ENCODE measurements at regions not wholly inside any gene's neighbourhood (a gene's known extent, or its start where the extent isn't known, plus 50 kb on each side); places are given as distances from the start of the nearest gene placed in this dataset.
"Not testable (repeated sequence)": the region's sequence is repeated elsewhere in the genome, so short reads cannot be mapped to it uniquely, and the experiment has no call there.

DNA sequence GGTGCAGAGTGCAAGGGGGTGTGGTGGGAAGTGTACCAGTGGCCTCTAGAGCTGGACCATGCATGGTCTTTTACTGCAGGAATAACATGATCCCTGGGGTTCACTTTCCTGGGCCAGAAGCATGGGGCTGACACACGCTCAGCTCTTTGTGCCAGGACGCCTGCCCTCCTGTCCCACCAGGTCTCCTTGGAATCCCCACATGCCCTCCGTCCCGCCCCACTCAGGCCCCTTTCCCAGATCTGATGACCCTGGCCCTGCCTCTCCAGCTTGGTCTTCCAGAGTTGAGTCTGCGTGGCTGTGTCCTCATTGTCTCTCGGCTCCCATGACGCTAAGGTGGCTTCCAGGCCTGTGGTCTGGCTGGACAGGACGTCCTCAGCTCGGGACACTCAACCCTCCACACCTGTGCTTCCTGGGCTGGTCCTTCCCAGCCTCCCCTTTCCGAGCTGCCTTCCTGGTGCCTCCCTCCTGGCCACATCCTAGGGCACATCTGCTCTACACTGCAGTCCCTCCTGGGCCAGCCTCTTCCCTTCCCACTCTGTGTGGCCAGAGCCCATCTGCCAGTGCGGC is 249.5 kb upstream of the SHH start:
- DNase-seq = no peak

DNA sequence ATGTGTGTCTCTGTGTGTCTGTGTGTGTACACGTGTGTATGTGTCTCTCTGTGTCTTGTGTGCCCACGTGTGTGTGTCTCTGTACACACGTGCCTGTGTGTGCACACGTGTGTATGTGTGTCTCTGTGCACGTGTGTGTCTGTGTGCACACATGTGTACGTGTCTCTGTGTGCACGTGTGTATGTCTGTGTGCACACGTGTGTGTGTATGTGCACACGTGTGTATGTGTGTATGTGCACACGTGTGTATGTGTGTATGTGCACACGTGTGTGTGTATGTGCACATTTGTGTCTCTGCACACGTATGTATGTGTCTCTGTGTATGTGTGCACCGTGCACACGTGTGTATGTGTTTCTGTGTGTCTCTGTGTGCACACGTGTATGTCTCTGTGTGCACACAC is 248.7 kb upstream of the SHH start:
- no peak for DNase-seq

DNA sequence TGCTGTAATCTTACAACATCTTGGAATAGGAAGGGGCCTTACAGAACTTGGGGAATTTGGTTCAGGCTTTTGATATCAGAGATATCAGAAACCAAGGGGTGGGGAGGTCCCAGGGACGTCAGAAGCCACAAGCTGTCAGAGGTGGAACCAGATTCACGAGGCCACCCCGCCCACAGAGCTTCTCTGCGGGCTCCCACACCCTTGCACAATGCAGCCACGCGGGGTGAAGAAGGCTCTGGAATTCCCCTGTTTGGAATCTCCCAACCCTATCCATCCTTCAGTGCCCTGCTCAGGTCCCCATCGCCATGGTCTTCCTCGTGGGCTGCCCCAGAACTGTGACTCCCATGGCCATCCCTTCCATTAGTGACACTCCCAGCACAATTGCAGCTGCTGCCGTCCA is 247.1 kb upstream of the SHH start:
- no peak for DNase-seq

DNA sequence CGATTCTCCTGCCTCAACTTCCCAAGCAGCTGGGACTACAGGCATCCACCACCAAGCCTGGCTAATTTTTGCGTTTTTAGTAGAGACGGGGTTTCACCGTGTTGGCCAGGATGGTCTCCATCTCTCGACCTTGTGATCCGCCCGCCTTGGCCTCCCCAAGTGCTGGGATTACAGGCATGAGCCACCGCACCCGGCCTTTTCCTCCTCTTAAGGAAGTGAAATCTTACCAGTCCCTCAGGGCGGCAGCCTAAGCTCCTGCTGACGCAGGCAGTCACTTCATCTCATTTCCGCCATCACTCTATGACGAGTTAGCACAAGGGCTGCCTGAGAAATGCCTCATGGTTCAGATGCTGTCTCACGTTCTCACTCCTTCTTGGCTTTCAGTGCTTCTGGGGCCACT is 246.0 kb upstream of the SHH start:
- no peak for DNase-seq

DNA sequence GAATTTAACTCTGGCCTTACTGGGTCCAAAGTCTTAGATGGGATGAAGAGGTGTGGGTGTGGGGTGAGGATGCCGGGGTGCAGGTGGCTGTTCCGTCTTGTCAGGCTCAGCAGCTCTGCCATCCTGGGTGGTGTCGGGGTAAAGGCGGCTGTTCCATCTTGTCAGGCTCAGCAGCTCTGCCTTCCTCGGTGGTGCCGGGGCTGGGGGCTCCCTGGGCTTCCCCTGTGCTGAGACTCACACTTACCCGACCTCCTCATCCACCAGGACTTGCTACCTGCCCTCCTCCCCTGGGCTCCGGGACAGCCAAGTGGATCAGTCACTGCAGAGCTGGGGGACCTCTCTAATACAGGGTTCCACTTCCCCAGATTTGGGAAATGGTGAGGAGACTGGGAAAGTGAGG is 244.3 kb upstream of the SHH start:
- DNase-seq = no peak

DNA sequence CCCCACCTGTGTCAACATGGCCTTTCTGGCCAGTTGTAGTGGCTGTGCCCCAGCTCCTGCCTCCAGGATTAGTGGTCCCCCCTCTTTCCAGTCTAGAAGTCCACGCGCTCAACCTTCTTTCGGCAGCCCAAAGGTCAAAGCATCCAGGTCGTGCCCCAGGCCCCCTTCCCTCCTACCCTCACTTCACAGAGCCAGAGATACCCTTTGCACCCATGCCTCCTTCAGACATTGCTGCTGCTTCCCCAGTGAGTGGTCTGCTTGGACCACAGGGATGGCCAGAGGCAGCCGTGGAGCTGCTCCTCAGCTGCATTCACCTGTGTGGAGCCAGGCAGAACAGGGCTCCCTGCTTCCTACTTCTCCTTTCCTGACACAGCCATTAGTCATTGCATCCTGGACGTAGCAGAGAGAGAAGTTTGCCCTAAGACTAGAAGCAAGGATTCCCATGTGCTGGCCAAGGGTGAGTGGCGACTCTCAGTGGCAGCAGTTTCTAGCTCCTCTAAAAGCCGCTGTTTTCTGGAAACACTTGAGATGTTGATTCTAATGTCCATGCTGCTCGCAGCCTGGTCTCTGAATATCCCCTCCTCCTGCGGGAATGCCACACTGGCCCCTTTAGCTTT is 243.1 kb upstream of the SHH start:
- no peak for DNase-seq

DNA sequence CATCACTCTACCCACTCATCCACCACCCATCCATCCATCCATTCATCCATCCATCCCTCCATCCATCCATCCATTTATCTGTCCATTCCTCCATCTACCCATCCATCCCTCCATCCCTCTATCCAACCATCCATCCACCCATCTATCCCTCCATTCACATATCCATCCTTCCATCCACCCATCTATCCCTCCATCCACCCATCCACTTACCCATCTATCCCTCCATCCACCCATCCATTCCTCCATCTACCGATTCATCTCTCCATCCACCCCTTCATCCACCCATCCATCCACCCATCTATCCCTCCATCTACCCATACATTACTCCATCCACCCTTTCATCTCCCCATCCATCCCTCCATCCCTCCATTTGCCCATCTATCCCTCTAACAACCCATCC is 239.6 kb upstream of the SHH start:
- DNase-seq = no peak

DNA sequence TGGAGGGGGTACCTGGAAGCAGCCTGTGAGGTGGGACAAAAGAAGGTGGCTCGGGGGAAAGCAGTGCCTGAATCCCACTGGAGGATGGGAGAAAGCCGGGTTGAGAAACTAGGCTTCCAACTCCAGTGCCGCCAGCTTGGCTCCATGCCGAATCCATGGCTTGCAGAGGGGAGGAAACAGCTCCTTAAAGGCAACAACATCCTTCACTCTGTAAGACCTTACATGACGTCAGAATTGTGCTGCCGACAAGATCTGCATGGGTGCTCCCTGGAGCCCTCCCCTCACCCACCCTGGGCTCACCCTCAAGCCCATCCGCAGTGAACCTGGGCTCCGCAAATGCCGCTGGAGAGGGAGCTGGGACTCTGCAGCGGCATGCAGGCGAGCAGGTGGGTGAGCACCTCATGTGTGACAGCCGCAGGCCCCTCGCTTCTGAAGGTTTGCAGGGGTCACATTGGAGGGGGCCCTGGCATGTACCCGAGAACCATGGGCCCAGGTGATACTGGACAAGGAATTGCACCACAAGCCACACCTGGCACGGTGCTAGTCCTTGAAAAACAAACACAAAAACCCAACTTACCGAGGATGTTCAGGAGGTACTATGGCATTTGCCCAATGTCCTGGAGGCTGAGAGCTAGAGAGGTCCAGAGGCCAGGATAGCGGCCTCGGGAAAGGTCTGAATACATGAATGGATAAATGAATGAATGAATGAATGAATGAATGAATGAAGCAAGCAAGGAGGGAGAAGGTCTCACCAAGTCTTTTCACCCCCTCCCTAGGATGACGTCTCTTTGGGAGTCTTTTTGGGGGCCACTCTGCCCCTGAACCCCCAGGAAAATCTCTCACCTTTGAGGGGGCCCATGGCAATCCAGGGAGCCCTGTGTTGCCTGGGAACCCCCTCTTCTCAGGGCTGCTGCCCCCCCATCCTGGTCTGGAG is 238.6 kb upstream of the SHH start:
- DNase-seq = no peak

DNA sequence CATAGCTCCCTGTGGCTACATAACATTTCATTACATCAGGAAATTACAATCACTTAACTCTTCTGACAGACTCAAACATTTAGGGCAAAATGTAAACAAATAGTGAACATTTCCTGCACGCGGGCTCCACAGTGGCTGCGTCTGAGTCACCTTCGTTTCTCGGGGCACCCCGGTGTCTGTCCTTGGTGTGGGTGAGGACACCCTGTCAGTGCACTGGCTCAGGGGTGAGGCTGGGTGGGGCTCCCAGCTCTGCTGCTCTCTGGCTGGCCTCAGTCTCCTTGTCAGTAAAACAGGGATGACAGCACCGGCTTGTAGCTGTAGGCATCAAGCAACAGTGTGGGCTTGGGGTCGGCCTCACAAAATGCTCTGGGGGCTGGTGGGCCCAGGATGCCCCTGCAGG is 237.1 kb upstream of the SHH start:
- DNase-seq = no peak

DNA sequence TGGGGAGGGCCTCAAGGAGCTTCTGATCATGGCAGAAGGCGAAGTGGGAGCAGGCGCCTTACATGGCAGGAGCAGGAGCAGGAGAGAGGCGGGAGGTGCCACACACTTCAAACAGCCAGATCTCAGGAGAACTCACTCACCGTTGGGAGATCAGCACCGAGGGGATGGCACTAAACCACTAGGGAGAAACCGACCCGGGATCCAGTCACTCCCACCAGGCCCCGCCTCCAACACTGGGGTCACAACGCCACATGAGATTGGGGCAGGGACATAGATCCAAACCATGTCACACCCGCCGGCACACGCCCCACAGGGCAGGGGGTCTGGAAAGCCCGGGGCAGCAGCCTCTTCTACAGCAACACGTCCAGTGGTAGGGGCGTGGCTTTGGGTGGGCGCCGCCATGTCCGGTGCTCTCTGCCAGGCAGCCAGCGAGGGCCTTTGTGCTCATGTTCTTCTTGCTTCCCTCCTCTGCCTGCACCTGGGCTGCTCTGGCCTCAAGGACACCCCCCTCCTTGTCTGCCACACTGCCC is 233.8 kb upstream of the SHH start:
- DNase-seq = no peak

DNA sequence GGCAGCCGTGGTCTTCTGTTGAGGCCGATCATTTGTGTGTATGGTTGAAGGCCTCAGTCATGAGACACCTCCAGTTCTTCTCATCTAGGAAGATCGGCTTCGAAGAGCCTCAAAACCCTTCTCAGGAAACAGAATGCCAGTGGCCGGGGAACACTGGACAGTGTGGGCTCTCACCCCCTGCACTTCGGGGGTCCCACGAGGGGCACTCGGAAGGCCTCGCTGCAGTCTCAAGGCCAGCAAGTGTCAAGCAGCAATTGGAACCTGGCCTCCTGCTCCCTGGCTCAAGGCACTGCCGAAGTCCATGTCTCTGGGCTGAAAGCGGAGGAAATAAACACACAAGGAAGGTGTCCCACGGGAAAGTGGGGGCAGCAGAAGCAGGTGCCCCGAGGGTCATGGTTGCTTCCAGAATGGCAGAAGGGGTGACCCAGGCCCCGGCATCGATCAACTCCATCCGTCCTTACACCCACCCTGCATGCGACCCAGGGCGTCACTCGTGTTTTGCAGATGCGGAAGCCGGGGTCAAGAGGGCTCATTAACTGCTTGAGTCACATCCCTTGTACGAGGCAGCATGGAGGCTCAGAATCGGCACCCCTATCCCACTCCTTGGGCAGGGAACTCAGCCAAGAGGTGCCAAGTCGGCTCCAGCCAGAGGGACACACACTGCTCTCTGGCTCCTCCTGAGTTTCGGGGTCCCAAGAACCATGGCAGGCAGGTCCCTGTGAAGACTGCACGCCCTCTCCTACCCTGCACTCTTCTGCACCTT is 231.3 kb upstream of the SHH start:
- no peak for DNase-seq

DNA sequence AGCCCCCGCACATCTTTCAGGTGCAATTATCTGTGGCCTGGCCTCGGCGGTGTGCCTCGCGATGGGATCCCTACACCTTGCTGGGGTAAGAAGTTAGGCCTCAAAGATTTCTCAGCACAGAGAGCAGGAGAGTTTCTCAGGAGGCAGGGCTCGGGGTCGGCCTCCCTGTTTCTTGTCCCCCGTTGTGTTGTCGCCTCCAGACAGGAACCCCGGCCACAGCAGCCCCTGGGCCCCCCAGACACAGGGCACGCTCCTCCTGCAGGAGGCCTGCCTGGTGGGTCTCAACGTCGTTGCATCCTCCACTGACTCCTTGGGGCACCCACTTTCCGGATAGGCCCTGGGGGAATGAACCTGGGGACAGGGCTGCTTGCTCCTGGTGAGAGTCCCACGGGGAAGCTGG is 229.1 kb upstream of the SHH start:
- DNase-seq = no peak

DNA sequence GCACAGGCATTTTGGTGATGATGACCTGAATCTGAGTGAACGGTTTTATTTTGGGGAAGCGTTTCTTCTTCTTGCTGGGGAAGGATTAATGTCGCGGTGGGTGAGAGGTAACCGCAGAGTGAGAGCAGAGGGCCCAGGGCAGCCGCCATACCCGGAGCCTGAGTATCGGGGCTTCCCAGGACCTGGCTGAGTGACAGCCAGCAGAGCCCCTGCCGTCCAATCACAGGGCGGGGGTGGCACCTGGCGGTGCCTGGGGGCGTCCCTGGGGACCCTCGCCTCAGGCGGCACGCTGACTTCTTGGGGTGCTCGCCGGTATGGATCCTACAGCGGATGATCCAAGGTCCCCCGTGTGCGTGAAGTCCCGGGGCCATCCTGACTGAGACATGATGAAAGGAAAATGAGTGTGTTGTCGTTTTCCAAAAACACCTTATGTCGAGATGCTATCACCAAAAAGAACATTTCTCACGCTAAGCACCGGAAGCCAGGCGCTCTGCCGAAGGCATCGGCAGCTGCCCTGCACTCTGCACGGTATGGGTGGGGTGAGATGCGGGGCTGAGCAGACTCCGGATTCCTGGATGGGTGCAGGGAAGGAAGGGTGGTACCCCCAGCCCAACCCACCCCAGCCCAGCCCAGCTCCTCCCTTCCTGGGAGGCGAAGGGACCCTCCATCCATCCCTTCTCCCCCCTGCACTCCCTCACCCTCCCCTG is 227.9 kb upstream of the SHH start:
- no peak for DNase-seq

DNA sequence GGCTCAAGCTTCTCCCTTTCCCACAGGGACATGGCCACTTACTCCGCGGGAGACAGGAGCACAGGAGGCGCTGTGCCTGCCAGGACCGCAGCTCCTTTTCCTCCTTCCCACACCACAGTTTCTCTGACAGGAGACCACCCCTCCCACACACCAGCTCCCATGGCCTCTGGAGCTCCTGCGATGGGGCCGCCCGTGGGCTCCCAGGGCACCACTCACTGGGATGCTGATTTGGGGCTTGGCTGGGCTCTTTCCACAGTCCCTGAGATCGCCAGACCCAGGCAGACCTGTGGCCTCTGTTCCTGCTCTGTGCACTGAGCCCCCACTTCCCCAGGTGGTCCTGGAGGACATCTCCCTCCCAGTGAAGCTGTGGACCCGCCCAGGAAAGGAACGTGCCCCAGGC is 226.9 kb upstream of the SHH start:
- DNase-seq = no peak

DNA sequence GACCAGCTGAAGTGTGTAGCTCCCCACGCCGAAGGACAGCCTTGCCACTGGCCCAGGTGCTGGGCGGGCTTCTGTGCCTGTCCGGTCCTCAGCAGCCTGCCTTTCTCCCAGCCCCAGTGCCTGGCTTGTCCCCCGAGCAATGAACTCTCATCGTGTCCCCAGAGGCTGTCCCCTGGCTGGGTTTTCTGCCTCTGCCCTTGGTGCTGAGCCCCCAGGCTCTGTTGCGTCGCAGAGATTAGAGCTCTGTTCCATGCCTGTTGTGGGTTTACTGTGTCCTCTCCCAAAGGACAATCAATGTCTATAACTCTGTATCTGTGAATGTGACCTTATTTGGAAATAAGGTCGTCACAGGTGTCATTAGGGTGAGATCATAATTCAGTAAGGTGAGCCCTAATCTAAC is 226.1 kb upstream of the SHH start:
- no peak for DNase-seq

DNA sequence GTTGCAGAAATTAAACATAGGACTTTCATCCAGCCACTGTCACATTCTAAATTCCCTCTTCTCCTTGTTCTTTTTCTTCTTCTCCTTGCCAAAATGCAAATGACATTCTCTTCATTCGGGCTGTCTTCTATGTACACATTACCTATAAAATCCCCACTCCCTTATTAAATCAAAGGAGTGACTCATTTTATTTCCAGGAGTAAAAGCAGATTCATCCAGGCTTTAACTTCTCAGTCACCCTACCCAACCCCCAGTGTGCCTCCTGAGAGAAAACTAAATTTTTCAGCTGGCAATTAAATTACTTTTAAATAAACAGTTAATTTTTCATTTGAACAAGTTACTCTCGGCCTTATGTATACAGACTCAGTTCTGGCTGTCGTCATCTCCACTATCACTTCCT is 223.9 kb upstream of the SHH start:
- no peak for DNase-seq

DNA sequence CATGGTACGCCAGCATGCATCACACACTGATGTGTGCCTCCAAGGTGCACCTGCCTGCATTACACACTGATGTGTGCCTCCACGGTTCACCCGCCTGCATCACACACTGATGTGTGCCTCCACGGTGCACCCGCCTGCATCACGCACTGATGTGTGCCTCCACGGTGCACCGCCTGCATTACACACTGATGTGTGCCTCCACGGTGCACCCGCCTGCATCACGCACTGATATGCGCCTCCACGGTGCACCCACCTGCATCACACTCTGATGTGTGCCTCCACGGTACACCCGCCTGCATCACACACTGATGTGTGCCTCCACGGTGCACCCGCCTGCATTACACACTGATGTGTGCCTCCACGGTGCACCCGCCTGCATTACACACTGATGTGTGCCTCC is 223.1 kb upstream of the SHH start:
- not testable (repeated sequence) for DNase-seq

DNA sequence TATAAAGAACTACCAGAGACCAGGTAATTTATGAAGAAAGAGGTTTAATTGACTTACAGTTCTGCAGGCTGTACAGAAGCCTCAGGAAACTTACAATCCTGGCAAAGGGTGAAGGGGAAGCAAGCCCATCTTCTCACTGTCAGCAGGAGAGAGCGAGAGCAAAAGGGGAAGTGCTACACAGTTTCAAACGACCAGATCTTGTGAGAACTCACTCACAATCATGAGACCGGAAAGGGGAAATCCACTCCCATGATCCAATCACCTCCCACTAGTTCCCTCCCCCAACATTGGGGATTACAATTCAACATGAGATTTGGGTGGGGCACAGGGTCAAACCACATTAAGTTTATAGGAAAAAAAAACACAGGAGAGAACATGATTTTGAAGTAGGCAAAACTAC is 222.1 kb upstream of the SHH start:
- no peak for DNase-seq

DNA sequence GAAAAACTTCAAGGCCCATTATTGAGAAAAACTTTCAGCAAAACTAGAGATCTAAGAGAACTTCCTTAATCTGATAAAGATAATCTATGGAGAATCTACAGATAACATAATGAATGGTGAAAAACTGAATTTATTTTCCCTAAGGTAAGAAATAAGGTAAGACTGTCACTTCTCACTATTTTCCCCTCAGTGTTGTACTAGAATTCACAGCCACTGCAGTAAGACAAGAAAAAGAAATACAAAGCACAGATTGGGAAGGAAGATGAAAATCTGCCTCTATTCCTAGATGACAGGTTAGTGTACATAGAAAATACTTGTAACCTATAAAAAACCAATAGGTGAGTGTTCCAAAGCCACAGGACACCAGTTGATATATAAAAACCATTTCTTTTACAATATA is 220.7 kb upstream of the SHH start:
- DNase-seq = no peak

DNA sequence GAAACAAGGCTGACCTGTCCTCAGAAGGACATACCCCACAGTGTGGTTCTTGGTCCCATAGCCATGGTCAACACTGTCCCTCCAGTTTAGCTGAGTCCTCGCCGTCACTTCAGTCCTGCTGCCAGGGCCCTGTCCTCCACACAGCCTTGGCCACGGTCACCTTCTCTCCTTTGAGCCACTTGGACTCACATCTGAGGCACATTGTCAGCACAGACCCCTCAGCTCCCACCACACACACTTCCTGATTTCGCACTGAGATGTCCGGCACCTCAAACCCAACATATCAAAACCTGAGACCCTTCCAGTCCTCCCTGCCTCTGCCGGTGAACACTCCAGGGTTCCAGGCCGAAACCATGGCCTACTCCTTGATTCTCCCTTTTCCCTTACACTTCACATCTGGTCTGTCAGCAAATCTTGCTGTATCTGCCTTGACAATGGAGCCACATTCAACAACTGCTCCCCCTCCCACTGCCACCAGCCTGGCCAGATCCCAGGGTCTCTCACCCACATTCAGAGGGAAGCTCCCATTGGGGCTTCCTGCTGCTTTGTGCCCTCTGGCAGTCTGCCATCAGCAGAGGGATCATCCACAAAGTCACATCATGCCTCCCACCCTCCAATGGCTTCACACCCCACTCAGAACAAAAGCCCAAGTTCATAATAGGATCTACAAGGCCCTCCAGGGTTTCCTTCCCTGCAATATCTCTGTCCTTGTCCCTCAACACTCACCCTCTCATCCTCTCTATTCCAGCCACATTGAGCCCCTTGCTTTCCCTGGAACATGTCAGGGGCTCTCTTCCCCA is 219.6 kb upstream of the SHH start:
- DNase-seq = no peak

DNA sequence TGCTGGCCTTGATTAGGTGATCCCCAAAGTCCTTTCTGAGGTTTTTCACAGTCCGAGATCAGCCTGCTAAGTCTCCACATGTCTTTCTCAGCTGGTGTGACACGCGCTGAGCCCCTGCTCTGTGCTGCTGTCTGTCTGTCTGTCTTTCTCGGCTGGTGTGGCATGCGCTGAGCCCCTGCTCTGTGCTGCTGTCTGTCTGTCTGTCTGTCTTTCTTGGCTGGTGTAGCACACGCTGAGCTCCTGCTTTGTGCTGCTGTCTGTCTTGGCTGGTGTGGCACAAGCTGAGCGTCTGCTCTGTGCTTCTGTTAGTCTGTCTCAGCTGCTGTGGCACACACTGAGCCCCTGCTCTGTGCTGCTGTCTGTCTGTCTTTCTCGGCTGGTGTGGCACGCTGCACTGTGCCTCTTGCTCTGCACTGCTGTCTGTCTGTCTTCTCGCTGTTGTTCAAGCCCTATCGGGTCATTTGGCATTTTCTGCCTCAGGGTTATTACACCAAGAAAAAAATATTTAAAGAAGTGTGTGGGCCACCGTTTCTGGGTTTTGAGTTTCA is 217.3 kb upstream of the SHH start:
- DNase-seq = no peak
